ENCODE measurements at regions not wholly inside any gene's neighbourhood (a gene's known extent, or its start where the extent isn't known, plus 50 kb on each side); places are given as distances from the start of the nearest gene placed in this dataset.

GRCh38 chr10:18738835-18739234 is 79.6 kb downstream of the ARL5B start:
- Histone ChIP-seq H3K36me3 (ENCODE audit: insufficient read depth, low read length) (no peaks in the 10 kb centered on the region), H2AFZ (ENCODE audit: low read length) (no peak overlapping the region), H3K27me3 (ENCODE audit: insufficient read depth, low read length) (no peaks in the 10 kb centered on the region), H3K27ac (ENCODE audit: low read depth, low read length, poor library complexity, severe bottlenecking) (no peak overlapping the region), H3K4me1 (ENCODE audit: insufficient read depth, low read length, severe bottlenecking) (no peaks in the 10 kb centered on the region), H3K9ac (ENCODE audit: low read length) (no peak overlapping the region), H3K9me2 (ENCODE audit: low read depth, low read length) (no peaks in the 10 kb centered on the region), H3K4me3 (ENCODE audit: low read depth, low read length, poor library complexity, severe bottlenecking) (no peak overlapping the region), H3K4me2 (ENCODE audit: low read length) (no peak overlapping the region), H4K20me1 (ENCODE audit: insufficient read depth, low read length) (no peaks in the 10 kb centered on the region), H3F3A (ENCODE audit: insufficient read depth, low read length) (no peaks in the 10 kb centered on the region), H3K79me2 (ENCODE audit: insufficient read depth, low read length) (no peaks in the 10 kb centered on the region), H3K9me3 (ENCODE audit: low read length) (no peaks in the 10 kb centered on the region)
- TF ChIP-seq EZH2 (IDR thresholded peaks at IDR 0.05; ENCODE audit: borderline replicate concordance, low read length) = no peak
- TF ChIP-seq CTCF (IDR thresholded peaks at IDR 0.05; ENCODE audit: low read length) = no peak

- TF ChIP-seq EZH2 (IDR thresholded peaks at IDR 0.05; ENCODE audit: borderline replicate concordance, low read length) = no peak
- no peak for TF ChIP-seq CTCF (IDR thresholded peaks at IDR 0.05; ENCODE audit: low read length)
- H4K20me1 ChIP-seq (ENCODE audit: insufficient read depth, low read length) = no peaks in the 10 kb centered on the region
- H3F3A ChIP-seq (ENCODE audit: insufficient read depth, low read length) = no peaks in the 10 kb centered on the region
- H3K79me2 ChIP-seq (ENCODE audit: insufficient read depth, low read length) = no peaks in the 10 kb centered on the region
- H2AFZ ChIP-seq (ENCODE audit: low read length) = no peak overlapping the region
- no peak overlapping the region for H3K4me3 ChIP-seq (ENCODE audit: low read depth, low read length, poor library complexity, severe bottlenecking)
- peaks cover 6% of the 10 kb centered on the region; the same call in 1 of the 2 replicates for H3K9me3 ChIP-seq (ENCODE audit: low read length)
- no peaks in the 10 kb centered on the region for H3K27me3 ChIP-seq (ENCODE audit: insufficient read depth, low read length)
- H3K9ac ChIP-seq (ENCODE audit: low read length) = no peak overlapping the region
- no peaks in the 10 kb centered on the region for H3K4me1 ChIP-seq (ENCODE audit: insufficient read depth, low read length, severe bottlenecking)
- no peak overlapping the region for H3K4me2 ChIP-seq (ENCODE audit: low read length)
- no peaks in the 10 kb centered on the region for H3K36me3 ChIP-seq (ENCODE audit: insufficient read depth, low read length)
- H3K9me2 ChIP-seq (ENCODE audit: low read depth, low read length) = no peaks in the 10 kb centered on the region
- H3K27ac ChIP-seq (ENCODE audit: low read depth, low read length, poor library complexity, severe bottlenecking) = no peak overlapping the region
Observed at GRCh38 chr10:18743926-18744325, 84.7 kb downstream of the ARL5B start.

- Histone ChIP-seq H3K27ac (ENCODE audit: low read depth, low read length, poor library complexity, severe bottlenecking) (no peak overlapping the region), H3K79me2 (ENCODE audit: insufficient read depth, low read length) (no peaks in the 10 kb centered on the region), H3F3A (ENCODE audit: insufficient read depth, low read length) (no peaks in the 10 kb centered on the region), H3K27me3 (ENCODE audit: insufficient read depth, low read length) (no peaks in the 10 kb centered on the region; the same call in 1 of the 2 replicates), H3K36me3 (ENCODE audit: insufficient read depth, low read length) (no peaks in the 10 kb centered on the region), H2AFZ (ENCODE audit: low read length) (no peak overlapping the region), H3K9ac (ENCODE audit: low read length) (no peak overlapping the region), H3K9me2 (ENCODE audit: low read depth, low read length) (no peaks in the 10 kb centered on the region), H3K4me1 (ENCODE audit: insufficient read depth, low read length, severe bottlenecking) (no peaks in the 10 kb centered on the region), H3K9me3 (ENCODE audit: low read length) (no peaks in the 10 kb centered on the region), H3K4me3 (ENCODE audit: low read depth, low read length, poor library complexity, severe bottlenecking) (no peak overlapping the region), H4K20me1 (ENCODE audit: insufficient read depth, low read length) (no peaks in the 10 kb centered on the region), H3K4me2 (ENCODE audit: low read length) (no peak overlapping the region)
- TF ChIP-seq EZH2 (IDR thresholded peaks at IDR 0.05; ENCODE audit: borderline replicate concordance, low read length) (no peak), CTCF (IDR thresholded peaks at IDR 0.05; ENCODE audit: low read length) (no peak)
Observed at GRCh38 chr10:18753312-18753895, 94.2 kb downstream of the ARL5B start.
